Hepatocyte (in vitro differentiated cells): ENCODE measurements at regions not wholly inside any gene's neighbourhood (a gene's known extent, or its start where the extent isn't known, plus 50 kb on each side); places are given as distances from the start of the nearest gene placed in this dataset.

ENCODE experiments used
- DNase-seq: peaks from one replicate; pipeline ENCODE4 v3.0.0-alpha.2; 2016; ENCODE audit warnings: low spot score
- H2AFZ ChIP-seq: fragments of 200-600 bp; sonication (generic); 2 replicates; pipeline ENCODE4 v1.6.0; 2016; ENCODE audit warnings: antibody characterized with exemption, mild to moderate bottlenecking
- H3K27ac ChIP-seq: fragments of 200-600 bp; sonication (generic); 2 replicates; pipeline ENCODE4 v1.5.1; 2016; ENCODE audit warnings: mild to moderate bottlenecking
- H3K27me3 ChIP-seq: fragments of 200-600 bp; sonication (generic); 2 replicates; pipeline ENCODE4 v1.6.1; 2016
- H3K36me3 ChIP-seq: fragments of 200-600 bp; sonication (generic); replicated peaks from 2 replicates; pipeline ENCODE4 v1.5.1; 2016; ENCODE audit warnings: low read depth; ENCODE audit not compliant: insufficient read depth
- H3K4me1 ChIP-seq: fragments of 200-600 bp; sonication (generic); 2 replicates; pipeline ENCODE4 v1.5.1; 2016; ENCODE audit warnings: mild to moderate bottlenecking, moderate library complexity; ENCODE audit not compliant: insufficient read depth
- H3K4me2 ChIP-seq: fragments of 200-600 bp; sonication (generic); 2 replicates; pipeline ENCODE4 v1.6.0; 2016
- H3K4me3 ChIP-seq: fragments of 200-600 bp; sonication (generic); 2 replicates; pipeline ENCODE4 v1.5.1; 2016; ENCODE audit warnings: mild to moderate bottlenecking
- H3K79me2 ChIP-seq: fragments of 200-600 bp; sonication (generic); 2 replicates; pipeline ENCODE4 v1.6.0; 2017; ENCODE audit warnings: mild to moderate bottlenecking
- H3K9me2 ChIP-seq: fragments of 200-600 bp; sonication (generic); replicated peaks from 2 replicates; pipeline ENCODE4 v1.6.0; 2017; ENCODE audit warnings: mild to moderate bottlenecking; ENCODE audit not compliant: insufficient read depth
- H3K9me3 ChIP-seq: fragments of 200-600 bp; sonication (generic); 2 replicates; pipeline ENCODE4 v1.5.1; 2016; ENCODE audit warnings: low read depth, mild to moderate bottlenecking
- H4K20me1 ChIP-seq: fragments of 200-600 bp; sonication (generic); 2 replicates; pipeline ENCODE4 v1.6.0; 2016; ENCODE audit warnings: mild to moderate bottlenecking; ENCODE audit not compliant: insufficient read depth, poor library complexity, severe bottlenecking
- EZH2 ChIP-seq: fragments of 200-600 bp; sonication (generic); IDR thresholded peaks from 2 replicates; pipeline ENCODE4 v1.6.1; 2016; ENCODE audit warnings: antibody characterized with exemption, mild to moderate bottlenecking, borderline replicate concordance
- EZH2phosphoT487 ChIP-seq: fragments of 200-600 bp; sonication (generic); IDR thresholded peaks from one replicate; pipeline ENCODE4 v1.6.1; 2018; ENCODE audit warnings: antibody characterized with exemption, mild to moderate bottlenecking, low read depth, moderate library complexity; ENCODE audit not compliant: unreplicated experiment, severe bottlenecking
- WGBS: methylation state at CpG from one replicate; pipeline ENCODE4 v1.1.6; 2016; ENCODE audit warnings: low lambda C conversion rate; ENCODE audit errors: missing lambda C conversion rate; 5-methylcytosine and 5-hydroxymethylcytosine counted together
- TF ChIP-seq, protein P1 (sequence below): fragments of 200-600 bp; sonication (generic); IDR thresholded peaks from 2 replicates; pipeline ENCODE4 v1.5.1; 2016; ENCODE audit warnings: antibody characterized with exemption, mild to moderate bottlenecking; ENCODE audit not compliant: poor library complexity

DNA sequence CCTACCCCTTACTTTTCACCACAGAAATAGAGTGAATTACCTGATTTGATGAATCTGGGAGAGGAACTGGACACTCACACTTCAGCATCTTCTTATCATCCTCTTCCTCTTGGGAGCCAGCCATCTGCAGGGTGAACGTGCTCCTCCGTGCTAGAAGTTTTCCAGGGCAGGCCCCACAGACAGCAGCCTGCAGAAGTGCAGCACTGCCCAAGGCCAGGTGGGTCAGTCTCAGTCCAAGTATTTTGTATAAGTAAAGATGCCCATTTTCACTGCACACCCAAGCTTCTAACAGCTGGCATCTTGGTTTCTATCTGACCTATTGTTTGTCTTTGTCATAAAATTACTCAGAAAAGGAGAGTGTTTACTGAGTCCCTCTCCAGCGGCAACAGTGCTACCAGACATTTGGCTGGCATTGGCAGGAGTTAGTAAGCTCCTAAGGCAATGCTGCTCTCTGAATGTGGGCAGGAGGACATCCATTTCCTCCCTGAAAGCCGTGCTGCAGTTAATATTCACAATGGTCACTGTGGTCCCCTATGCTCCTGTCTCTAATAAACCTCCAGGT is 222.6 kb upstream of the CTAGE1 start:
- TF ChIP-seq EZH2 (no peak), EZH2phosphoT487 (no peak)
- TF ChIP-seq, protein P1, sequence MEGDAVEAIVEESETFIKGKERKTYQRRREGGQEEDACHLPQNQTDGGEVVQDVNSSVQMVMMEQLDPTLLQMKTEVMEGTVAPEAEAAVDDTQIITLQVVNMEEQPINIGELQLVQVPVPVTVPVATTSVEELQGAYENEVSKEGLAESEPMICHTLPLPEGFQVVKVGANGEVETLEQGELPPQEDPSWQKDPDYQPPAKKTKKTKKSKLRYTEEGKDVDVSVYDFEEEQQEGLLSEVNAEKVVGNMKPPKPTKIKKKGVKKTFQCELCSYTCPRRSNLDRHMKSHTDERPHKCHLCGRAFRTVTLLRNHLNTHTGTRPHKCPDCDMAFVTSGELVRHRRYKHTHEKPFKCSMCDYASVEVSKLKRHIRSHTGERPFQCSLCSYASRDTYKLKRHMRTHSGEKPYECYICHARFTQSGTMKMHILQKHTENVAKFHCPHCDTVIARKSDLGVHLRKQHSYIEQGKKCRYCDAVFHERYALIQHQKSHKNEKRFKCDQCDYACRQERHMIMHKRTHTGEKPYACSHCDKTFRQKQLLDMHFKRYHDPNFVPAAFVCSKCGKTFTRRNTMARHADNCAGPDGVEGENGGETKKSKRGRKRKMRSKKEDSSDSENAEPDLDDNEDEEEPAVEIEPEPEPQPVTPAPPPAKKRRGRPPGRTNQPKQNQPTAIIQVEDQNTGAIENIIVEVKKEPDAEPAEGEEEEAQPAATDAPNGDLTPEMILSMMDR = no peak
- Histone ChIP-seq H3K9me3 (no peaks in the 10 kb centered on the region), H3K4me3 (no peak overlapping the region), H3K79me2 (no peaks in the 10 kb centered on the region), H2AFZ (no peak overlapping the region), H3K36me3 (no peaks in the 10 kb centered on the region), H4K20me1 (no peaks in the 10 kb centered on the region), H3K27me3 (no peaks in the 10 kb centered on the region), H3K4me2 (no peak overlapping the region), H3K9me2 (no peaks in the 10 kb centered on the region), H3K4me1 (no peaks in the 10 kb centered on the region), H3K27ac (no peak overlapping the region)
- WGBS = 82% methylated on average over 4 of the region's 4 CpGs
- DNase-seq = no peak

DNA sequence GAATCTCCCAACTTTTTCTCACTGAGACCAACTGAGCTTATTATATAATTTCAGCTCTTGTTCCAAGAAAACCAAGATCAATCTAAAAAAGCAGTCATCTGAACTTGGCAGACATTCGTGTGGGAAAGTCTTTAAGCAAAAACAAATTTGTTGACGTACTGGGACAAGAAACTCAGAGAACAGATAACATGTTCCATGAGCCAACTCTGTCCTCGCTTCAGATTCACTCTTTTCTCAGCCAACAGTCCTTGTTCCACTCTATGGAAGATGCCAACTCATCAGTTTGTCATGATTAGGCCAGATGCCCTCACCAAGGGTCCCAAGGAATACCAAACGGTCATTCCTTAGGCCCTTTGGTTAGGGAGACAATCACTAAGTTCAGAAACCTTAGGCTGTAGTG is 224.2 kb upstream of the CTAGE1 start:
- 85% methylated on average over 4 of the region's 4 CpGs for WGBS
- Histone ChIP-seq H4K20me1 (no peaks in the 10 kb centered on the region), H3K36me3 (no peaks in the 10 kb centered on the region), H3K9me2 (no peaks in the 10 kb centered on the region), H3K4me3 (no peak overlapping the region), H3K4me1 (no peaks in the 10 kb centered on the region), H2AFZ (no peak overlapping the region), H3K79me2 (no peaks in the 10 kb centered on the region), H3K27ac (no peak overlapping the region), H3K4me2 (no peak overlapping the region), H3K9me3 (no peaks in the 10 kb centered on the region), H3K27me3 (no peaks in the 10 kb centered on the region)
- TF ChIP-seq, protein P1 = no peak
- no peak for TF ChIP-seq EZH2phosphoT487
- TF ChIP-seq EZH2 = no peak
- DNase-seq = no peak

DNA sequence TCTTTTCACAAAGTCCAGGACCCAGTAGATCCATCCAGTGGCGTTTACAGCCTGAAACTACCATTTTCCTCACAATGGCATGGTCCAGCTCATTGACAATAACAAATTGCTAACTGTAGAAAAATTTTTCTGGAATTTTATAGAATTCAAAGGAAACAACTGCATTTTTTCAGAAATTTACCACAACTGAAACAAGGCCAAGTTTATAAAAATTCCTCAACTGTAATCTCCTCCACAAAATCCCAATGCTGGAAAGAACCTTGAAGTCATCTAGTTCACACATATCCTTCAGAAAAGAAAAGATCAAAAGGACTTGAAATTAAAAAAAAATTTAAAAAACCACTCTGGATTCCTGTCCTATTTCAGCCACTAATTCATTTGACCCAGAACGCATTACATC is 226.0 kb upstream of the CTAGE1 start:
- Histone ChIP-seq H3K4me1 (no peaks in the 10 kb centered on the region), H2AFZ (no peak overlapping the region), H3K36me3 (no peaks in the 10 kb centered on the region), H3K9me2 (no peaks in the 10 kb centered on the region), H3K4me2 (no peak overlapping the region), H3K4me3 (no peak overlapping the region), H3K9me3 (no peaks in the 10 kb centered on the region), H3K27me3 (no peaks in the 10 kb centered on the region), H3K79me2 (no peaks in the 10 kb centered on the region), H3K27ac (no peak overlapping the region), H4K20me1 (no peaks in the 10 kb centered on the region)
- DNase-seq = no peak
- TF ChIP-seq, protein P1 = no peak
- TF ChIP-seq EZH2phosphoT487 = no peak
- no peak for TF ChIP-seq EZH2
- 93% methylated on average over 2 of the region's 2 CpGs for WGBS

DNA sequence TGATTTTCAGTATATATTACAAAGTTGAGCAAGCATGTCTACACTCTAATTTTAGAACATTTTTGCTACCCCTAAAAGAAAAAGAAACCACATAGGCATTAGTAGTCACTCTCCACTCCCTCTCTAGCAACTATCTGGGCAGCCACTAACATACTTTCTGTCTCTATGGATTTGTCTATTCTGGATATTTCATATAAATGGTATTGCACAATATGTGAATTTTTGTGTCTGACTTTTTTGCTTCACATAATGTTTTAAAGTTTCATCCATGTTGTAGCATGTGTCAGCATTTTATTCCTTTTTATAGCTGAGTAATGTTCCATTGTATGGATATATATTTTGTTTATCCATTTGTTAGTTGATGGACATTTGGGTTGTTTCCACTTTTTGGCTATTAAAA is 232.5 kb upstream of the CTAGE1 start:
- Histone ChIP-seq H3K79me2 (no peaks in the 10 kb centered on the region), H3K27me3 (no peaks in the 10 kb centered on the region), H3K9me3 (no peaks in the 10 kb centered on the region), H3K36me3 (no peaks in the 10 kb centered on the region), H3K4me2 (no peak overlapping the region), H2AFZ (no peak overlapping the region), H4K20me1 (no peaks in the 10 kb centered on the region), H3K4me1 (no peaks in the 10 kb centered on the region), H3K27ac (no peak overlapping the region), H3K9me2 (no peaks in the 10 kb centered on the region), H3K4me3 (no peak overlapping the region)
- no peak for TF ChIP-seq EZH2phosphoT487
- TF ChIP-seq, protein P1 = no peak
- TF ChIP-seq EZH2 = no peak
- DNase-seq = no peak
